Hematopoietic multipotent progenitor cell treated with erythropoietin and hydrocortisone succinate and interleukin-3 and kit ligand, for 6 days (in vitro differentiated cells): ENCODE measurements at regions not wholly inside any gene's neighbourhood (a gene's known extent, or its start where the extent isn't known, plus 50 kb on each side); places are given as distances from the start of the nearest gene placed in this dataset.
"Not testable (repeated sequence)": the region's sequence is repeated elsewhere in the genome, so short reads cannot be mapped to it uniquely, and the experiment has no call there.

Source experiments
- DNase-seq: peaks from one replicate; pipeline ENCODE4 v3.0.0-alpha.2; 2015

DNA sequence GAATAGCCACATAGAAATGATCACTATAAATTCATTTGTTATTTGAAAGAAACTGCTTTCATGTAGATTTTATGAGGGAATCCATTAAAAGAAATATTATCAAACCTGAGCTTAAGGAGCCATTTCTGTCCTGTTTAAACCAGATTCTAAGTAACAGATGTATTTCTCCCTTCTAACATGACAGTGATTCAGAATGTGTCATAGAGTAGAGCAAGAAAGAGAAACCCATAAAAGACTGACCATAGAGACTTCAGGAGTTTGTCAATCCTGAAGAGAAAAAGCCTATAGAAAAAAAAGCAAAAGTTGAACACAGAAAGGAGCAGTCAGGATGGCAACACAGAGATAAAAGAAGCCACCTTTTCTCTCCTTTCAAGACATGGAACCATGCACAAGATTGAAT, 390.6 kb downstream of the PRIM2 start:
- DNase-seq = not testable (repeated sequence)

DNA sequence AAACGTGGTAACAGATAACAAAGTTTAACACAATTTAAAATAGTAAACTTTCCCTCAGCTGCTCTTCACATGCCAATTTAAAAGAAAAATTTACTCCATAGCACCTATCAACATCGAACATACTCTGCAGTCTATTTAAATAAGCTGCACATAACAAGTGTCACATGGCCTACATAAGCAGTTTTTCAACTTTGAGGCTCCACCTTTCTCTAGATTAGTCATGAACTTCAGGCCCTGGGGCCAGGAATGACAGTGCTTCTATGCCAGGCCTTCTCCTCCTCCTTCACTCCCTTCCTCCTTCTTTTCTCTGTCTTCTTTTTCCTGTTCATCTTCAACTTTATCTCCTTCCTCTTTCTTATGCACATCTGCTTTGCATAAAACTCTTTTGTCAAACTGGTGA, 405.1 kb downstream of the PRIM2 start:
- DNase-seq = not testable (repeated sequence)

DNA sequence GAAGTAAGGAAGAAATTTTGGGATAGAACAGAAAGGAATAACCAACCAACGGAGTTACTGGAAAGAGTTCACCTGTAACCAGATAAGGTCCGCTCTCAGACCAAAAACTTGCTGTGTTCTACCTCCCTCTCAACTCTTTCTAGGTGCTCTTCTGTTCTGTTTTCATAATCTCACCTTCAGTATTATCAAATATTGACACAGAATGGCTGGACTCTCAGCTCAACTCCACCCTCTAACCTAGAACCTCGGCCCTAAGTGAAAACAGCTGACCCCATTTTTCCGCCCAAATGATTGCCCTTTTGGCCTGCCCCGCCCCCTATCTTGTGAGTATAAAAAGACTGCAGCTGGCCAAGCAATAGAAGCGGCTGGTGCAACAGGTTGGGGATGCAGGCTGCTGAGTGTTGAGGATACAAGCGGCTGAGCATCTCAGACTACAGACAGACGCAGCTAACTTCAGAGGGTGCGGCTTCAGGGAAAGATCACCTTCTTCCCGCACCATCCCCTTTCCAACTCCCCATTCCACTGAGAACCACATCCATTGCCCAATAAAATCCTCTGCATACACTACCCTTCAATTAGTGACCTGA, 406.5 kb downstream of the PRIM2 start:
- not testable (repeated sequence) for DNase-seq

DNA sequence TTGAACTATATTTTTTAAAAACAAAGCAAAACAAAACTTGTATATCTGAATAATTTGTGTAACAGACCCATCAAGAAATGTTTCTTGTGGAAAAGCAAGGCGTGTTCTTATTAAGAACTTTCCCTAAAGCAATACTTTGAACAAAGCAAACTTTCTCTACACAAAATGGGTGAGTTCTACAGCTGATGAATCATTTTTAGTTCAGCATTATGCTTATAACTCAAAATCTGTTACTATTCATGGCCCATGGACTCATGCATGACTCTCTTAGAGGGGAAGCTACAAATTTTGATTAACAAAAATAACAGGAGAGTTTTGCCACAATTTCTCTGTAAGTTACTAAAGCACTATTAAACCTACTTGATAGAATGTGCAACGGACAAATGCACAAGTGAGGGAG, 412.0 kb downstream of the PRIM2 start:
- DNase-seq = not testable (repeated sequence)

DNA sequence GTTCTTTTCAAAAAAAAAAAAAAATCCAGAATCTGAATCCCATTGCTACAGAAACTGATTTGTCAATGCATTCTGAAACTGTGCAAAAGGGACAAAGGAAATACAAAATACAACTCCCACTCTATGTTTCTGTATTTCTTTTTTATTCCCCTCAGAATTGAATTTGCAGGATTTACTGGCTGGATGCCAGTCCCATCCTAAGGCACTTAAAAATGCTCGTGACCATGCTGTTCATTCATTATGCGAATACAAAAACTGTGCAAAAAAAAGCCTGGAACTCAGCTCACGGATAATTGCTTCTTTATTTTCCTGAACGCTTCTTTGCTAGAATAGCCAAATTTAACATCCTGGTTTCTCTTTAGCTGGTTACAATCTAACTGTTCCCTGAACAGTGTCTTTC, 413.3 kb downstream of the PRIM2 start:
- not testable (repeated sequence) for DNase-seq

DNA sequence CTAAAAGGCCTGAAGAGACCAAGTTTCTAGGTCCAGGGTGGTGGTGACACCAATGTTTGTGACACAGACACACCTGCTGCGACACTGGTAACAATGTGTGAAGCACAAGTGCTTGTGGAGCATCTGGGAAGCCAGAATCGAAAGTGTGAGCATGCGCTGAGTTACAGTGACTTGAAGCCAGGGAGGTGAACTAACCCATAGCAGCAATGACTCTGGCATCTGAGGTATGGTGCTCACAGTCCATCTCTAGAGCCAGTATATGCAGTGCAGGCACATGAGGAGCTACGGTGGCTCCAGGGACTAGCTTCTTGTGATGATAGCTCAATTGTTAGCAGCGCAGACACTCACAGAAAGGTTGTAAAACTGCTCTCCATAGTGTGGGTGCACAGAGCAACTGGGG, 430.3 kb downstream of the PRIM2 start:
- DNase-seq = not testable (repeated sequence)

DNA sequence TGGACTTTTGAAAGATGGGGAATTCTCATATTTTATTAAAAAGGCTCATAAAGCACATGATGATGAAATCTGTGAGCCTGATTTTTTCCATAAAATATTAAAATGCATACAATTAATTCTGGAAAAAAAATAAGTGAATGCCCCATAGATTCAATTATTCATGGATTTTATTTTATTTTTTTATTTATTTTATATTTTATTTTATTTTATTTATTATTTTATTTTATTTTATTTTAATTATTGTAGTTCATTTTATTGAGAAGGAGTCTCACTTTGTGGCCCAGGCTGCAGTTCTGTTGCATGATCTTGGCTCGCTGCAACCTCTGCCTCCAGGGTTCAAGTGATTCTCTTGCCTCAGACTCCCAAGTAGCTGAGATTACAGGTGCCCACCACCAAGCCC, 442.4 kb downstream of the PRIM2 start:
- not testable (repeated sequence) for DNase-seq

DNA sequence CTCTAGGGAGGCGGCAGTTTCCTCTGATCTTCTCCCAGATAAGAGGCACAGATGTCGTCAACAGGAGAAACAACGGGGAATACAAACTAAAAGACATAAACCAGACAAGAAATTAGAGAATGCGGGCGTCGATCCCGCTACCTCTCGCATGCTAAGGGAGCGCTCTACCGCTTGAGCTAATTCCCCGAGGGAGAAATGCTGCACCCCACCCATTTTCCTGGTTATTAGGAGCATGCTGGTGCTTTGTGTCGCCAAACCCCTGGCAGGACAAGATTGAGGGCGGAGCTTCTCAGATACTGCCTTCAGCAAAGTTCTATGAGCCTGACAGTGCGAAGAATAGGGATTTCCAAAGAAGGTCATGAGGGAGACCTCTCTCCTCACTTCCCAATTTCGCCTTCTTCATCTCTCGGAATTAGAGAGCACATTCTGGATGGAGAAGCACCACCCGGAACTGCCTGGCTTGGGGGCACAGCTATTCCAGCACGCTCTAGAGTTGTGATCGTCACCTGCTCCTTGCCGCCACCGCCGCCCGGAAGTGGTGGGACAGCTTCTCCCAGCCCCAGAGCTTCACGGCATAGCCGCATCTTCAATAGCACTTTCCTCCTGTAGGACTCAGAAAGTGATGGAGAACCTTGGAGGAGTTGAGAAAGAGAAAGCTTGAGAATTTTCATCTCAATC, 475.4 kb downstream of the PRIM2 start:
- DNase-seq = not testable (repeated sequence)

DNA sequence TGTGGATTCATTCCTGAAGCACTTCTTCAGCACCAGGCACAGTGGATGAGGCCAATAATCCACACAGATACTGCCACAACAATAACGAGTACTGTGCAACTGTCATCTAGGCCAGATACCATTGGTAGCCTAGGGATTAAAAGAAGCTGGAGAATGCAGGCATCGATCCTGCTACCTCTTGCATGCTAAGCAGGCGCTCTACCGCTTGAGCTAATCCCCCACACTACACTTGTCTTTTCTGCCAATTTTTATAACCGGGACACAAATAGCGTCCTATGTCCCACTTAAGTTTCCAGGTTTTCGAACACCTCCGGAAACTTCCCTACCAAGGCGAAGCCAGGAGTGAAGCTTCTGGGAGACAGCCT, 475.9 kb downstream of the PRIM2 start:
- not testable (repeated sequence) for DNase-seq

DNA sequence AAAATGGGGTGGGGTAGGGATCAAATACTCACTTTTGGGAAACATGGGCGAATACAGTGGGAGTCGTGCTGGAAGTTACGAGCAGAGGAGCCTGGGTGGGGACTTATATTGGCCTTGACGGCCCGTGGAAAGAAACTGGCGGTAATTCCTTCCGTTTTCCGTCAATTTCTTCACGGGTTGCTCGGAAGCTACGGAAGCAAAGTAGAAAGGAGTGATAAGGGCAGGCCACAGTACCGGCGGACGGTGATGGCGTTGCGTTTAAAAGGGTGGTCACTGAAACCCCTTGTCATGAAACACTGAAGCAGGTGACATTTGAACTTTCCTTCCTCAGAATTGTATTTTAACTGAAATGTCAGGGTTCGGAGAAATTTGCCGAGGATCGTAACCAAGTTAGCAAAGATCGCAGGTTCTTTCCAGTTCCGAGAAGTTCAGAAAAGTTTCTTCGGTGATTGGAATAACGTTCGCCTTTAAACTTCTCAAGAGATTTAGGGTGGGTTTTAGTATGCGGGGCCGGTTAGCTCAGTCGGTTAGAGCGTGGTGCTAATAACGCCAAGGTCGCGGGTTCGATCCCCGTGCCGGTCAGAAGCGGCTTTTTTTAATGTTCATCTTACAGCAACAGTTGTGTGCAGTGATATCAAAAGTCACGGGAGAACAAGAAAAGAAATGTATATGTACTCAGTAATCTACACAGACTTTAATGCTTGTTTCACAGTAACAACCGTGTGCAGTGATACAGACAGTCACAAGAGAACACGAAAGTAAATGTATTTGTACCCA, 482.5 kb downstream of the PRIM2 start:
- peak; percentile 4 for DNase-seq

DNA sequence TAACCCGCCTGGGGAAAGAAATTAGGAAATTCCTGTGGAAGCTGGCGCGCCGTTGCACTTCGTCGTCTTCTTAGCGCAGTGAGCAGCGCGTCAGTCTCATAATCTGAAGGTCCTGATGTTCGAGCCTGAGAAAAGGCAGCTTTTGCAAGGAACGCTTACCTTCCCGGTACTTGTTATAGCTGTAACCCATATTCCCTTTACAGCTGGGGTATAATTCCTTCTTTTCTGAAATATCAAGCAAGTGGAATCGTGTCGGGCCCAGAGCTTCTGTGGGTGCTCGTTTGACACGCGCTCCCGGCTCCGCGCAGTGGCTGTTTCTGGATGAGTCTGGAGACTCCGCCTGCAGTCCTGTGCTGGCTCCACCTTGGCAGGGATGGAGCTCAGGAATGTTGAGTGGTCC, 491.2 kb downstream of the PRIM2 start:
- not testable (repeated sequence) for DNase-seq

DNA sequence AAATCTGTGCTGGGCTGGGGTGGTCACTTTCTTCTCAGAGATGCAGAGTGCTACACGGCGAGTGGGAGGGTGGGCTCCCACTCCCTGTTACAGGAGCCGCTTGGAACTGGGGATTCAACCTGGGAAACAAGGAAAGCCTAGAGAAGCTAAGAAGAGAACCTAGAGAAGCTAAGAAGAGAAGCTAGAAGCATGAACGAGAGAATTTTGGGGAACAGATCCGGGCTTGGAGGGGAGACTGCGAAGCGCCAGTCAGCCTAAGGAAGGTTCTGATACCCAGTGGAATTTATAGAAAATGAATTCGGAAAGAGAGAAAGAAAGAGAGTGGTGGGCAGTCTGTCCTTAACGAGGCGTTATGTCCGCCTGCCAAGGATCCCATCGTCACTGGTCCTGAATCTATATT, 492.0 kb downstream of the PRIM2 start:
- DNase-seq = not testable (repeated sequence)

DNA sequence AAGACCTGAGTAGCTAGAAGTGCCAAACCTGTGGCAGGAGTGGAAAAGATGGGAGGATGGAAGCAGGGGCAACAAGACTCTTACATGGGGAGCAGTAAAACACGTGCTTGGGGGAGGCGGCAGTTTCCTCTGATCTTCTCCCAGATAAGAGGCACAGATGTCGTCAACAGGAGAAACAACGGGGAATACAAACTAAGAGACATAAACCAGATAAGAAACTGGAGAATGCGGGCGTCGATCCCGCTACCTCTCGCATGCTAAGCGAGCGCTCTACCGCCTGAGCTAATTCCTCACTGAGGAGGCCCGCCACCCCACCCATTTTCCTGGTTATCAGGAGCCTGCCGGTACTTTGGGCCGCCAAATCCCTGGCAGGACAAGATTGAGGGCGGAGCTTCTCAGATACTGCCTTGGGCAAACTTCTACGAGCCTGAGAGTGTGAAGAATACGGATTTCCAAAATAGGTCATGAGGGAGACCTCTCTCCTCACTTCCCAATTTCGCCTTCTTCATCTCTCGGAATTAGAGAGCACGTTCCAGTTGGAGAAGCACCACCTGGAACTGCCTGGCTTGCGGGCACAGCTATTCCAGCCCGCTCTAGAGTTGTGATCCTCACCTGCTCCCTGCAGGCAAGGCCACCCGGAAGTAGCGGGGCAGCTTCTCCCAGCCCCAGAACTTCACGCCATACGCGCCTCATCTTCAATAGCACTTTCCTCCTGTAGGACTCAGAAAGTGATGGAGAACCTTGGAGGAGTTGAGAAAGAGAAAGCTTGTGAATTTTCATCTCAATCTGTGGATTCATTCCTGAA, 496.0 kb downstream of the PRIM2 start:
- not testable (repeated sequence) for DNase-seq

DNA sequence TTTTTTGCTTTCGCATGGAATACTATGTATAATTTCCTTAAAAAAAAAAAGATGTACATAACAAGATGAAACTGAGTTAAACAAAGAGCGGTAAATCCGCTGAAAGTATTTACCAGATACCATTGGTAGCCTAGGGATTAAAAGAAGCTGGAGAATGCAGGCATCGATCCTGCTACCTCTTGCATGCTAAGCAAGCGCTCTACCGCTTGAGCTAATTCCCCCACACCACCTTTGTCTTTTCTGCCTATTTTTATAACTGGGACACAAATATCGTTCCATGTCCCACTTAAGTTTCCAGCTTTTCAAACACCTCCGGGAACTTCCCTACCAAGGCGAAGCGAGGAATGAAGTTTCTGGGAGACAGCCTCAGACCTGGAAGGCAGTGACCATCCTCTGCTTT, 498.4 kb downstream of the PRIM2 start:
- not testable (repeated sequence) for DNase-seq

DNA sequence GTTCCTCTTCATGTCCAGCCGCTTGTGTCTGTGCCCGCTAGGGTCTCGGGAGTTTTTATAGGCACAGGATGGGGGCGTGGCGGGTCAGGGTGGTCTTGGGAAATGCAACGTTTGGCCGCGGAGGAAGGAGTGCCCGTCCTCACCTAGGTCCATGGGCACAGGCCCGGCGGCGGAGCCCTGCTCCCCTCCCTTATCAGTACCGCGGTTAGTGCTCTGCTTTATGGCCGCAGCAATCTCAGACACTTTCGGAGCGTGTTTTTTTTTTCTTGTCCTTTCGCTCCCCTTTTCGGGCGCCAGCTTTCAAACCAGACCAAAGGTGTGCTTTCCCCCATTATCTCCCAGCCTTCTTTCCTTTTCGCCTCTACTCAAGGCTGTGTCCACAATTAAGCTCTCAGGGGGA, 503.9 kb downstream of the PRIM2 start:
- DNase-seq = not testable (repeated sequence)

DNA sequence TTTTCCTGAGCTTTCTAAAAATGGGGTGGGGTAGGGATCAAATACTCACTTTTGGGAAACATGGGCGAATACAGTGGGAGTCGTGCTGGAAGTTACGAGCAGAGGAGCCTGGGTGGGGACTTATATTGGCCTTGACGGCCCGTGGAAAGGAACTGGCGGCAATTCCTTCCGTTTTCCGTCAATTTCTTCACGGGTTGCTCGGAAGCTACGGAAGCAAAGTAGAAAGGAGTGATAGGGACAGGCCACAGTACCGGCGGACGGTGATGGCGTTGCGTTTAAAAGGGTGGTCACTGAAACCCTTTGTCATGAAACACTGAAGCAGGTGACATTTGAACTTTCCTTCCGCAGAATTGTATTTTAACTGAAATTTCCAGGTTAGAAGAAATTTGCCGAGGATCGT, 505.0 kb downstream of the PRIM2 start:
- not testable (repeated sequence) for DNase-seq

DNA sequence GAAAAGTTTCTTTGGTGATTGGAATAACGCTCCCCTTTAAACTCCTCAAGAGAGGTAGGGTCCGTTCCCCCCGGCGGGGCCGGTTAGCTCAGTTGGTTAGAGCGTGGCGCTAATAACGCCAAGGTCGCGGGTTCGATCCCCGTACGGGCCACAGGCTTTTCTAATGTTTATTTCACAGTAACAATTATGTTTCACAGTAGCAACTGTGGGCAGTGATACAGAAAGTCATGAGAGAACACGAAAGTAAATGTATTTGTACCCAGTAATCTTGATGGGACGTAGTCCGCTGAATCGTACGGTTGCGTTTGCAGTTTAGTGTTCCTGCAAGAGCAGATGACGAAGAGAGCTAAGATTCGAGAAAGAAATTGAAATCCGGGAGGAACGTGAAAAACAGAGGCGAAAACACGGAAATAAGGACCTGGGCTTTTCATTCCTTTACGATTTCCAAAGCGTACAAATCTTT, 505.5 kb downstream of the PRIM2 start:
- no peak for DNase-seq

DNA sequence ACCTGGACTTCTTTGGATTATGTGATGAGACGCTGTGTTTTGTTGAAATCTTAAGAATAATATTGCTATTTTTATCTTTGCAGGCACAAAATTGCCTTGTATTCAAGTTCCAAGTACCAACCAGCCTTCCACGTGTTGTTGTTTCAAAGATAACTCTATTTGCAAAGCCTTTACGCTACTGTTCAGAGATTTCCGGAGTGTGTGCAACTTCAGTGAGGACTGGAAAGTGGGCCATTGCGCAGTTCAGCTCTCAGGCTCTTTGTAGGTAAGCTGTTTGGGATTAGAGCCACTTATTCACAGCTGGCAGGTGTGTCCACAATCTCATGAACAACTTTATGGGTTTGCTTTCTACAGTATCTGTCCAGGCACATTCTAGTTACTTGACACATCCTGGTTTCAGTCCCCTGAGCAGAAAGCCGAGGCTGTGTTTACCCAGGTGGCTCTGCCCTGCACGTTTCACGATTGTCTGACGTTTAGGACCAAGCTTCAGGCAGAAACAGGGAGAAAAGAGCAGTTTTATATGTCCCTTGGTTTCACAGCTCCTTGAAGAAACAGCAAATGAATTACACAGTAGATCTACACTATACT, 520.3 kb downstream of the PRIM2 start:
- DNase-seq = not testable (repeated sequence)

DNA sequence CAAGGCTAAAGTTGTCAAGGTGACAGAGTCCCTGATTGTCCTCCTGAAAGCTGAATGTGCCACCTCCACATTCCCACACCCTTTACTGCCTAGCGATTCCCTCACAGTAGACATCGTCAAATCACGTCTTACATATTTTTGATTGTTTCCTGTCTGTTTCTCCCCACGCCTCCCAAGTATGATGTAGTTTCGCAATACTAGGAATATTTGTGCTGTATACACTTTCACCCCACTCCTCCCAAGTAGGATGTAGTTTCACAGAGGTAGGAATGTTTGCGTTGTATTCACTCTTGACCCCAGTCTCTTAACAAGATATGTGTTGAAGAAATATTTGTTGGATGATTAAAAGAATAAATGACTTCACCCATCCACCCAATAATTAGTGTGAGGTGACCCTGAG, 524.1 kb downstream of the PRIM2 start:
- DNase-seq = not testable (repeated sequence)

DNA sequence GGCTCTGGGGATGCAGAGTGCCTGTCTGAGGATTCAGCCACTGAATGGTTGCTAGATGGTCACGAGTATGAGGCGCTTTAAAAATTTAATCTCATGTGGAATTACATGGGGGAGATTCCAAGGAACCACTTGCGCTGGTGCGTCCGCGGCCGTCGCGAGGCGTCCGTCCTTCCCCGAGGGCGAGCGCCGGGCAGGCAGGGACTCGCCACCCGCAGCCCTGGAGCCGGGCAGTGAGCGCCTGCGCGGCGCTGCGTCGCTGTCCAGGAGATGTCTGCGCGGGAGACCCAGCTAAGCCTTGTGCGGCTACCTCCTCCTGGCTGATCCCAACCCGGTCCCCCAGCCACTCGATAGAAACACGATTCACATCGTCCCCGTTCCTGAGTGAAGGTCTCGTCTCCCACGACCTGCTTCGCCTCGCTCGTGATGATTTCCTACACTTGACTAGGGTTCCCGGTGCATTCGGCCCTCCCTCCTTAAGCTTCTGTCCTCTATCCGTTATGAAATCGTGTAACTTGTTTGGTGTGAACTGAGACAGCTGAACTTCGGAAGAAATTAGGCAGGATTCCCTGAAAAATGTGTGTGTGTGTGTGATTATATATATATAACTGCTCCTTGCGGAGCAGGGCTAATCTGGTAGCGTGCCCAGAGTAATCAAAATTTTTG, 536.4 kb downstream of the PRIM2 start:
- not testable (repeated sequence) for DNase-seq

DNA sequence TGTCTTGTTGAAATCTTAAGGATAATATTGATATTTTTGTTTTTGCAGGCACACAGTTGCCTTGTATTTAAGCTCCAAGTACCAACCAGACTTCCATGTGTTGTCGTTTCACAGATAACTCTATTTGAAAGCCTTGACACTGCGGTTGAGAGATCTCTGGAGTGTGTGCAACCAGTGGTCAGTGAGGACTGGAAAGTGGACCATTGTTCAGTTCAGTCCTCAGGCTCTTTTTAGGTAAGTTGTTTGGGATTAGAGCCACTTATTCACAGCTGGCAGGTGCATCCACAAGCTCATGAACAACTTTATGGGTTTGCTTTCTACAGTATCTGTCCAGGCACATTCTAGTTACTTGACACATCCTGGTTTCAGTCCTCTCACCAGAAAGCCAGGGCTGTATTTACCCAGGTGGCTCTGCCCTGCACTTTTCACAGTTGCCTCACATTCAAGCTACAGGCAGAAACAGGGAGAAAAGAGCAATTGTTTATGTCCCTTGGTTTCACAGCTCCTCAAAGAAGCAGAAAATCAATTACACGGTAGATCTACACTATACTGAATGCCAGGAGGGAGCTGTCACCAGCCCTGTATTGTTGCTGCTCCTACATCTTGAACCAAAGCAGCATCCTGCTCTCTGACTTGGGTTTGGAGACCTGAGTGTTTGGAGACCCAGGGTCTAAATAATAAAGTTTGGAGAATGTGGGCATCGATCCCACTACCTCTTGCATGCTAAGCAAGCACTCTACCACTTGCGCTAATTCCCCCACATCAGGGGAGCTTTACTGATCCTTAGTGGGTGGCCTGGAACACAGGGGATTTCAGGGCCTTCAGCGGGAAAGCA, 543.3 kb downstream of the PRIM2 start:
- not testable (repeated sequence) for DNase-seq
